ENCODE measurements at regions not wholly inside any gene's neighbourhood (a gene's known extent, or its start where the extent isn't known, plus 50 kb on each side); places are given as distances from the start of the nearest gene placed in this dataset.

GRCh38 chr5:2157372-2157771, 274.6 kb upstream of the IRX4 start:
- no peak overlapping the region for H3K4me3 ChIP-seq (replicated peaks in 1 of 2; ENCODE audit: low read depth in 1 of 2, low read length in 2 of 2)
- no TSS peak for BruUV-seq (replicated peaks)
- TF ChIP-seq ELF1 (IDR thresholded peaks at IDR 0.05; ENCODE audit: borderline replicate concordance, low read depth) (no peak), YY1 (IDR thresholded peaks at IDR 0.05; ENCODE audit: extremely low read depth, insufficient replicate concordance, low read depth, low read length) (no peak), SP1 (IDR thresholded peaks at IDR 0.05; ENCODE audit: low read depth) (no peak), MAX (IDR thresholded peaks at IDR 0.05) (no peak), POLR2AphosphoS5 (IDR thresholded peaks at IDR 0.05; ENCODE audit: low read depth, low read length) (no peak), RAD21 (IDR thresholded peaks at IDR 0.05; ENCODE audit: low read depth) (no peak)
- no peaks in the 10 kb centered on the region for H3K79me2 ChIP-seq (ENCODE audit: insufficient read depth, low read length)
- POLR2A ChIA-PET, result no interaction called here
- CTCF ChIA-PET, result interaction anchor here (1.3 to 2.0 kb wide), 2 partner anchors 14 to 393 kb away, joined by 3 to 5 read pairs; no protein-coding TSS in a partner anchor
- H3K9ac ChIP-seq (ENCODE audit: low read length), result no peak overlapping the region
- no peak for DNase-seq (ENCODE audit: low read depth, low spot score)
- no peak overlapping the region for H3K27ac ChIP-seq (ENCODE audit: low read depth, low read length)
- peaks cover 15% of the 10 kb centered on the region for H3K27me3 ChIP-seq (ENCODE audit: insufficient read depth, low read length)
- no peaks in the 10 kb centered on the region for H3K9me3 ChIP-seq (ENCODE audit: control insufficient read depth in 1 of 2, insufficient read depth in 1 of 2, low read depth in 1 of 2, low read length in 2 of 2)
- no peak overlapping the region for H3K4me2 ChIP-seq (ENCODE audit: low read length)
- intact Hi-C loops (cut with micrococcal nuclease), result loop anchor here (10.0 kb wide), 1 partner anchor 483 kb away; no protein-coding TSS in a partner anchor
- peaks cover 0 to 5% of the 10 kb centered on the region in 2 experiments; a peak in 1 of 4 replicates for H3K4me1 ChIP-seq (ENCODE audit: control insufficient read depth in 1 of 2, insufficient read depth in 2 of 2, low read length in 2 of 2)
- no peak overlapping the region for H2AFZ ChIP-seq (ENCODE audit: low read depth, low read length, poor library complexity, severe bottlenecking)
- no peak for ATAC-seq
- H3K36me3 ChIP-seq (ENCODE audit: control insufficient read depth in 1 of 2, insufficient read depth in 2 of 2, low read length in 2 of 2), result no peaks in the 10 kb centered on the region
- RAD21 ChIA-PET (ENCODE audit: low non-redundant PET in 1 of 2, low total read pairs in 2 of 2, uncharacterized antibody in 2 of 2, unreplicated experiment in 2 of 2), result no interaction called here
- H4K20me1 ChIP-seq (ENCODE audit: insufficient read depth), result no peaks in the 10 kb centered on the region
- H3K9me2 ChIP-seq (ENCODE audit: insufficient read depth), result no peaks in the 10 kb centered on the region

GRCh38 chr5:2156358-2157059, 273.8 kb upstream of the IRX4 start:
- Histone ChIP-seq H3K4me2 (ENCODE audit: low read length) (no peak overlapping the region), H3K4me3 (replicated peaks in 1 of 2; ENCODE audit: low read depth in 1 of 2, low read length in 2 of 2) (no peak overlapping the region), H3K9me3 (ENCODE audit: control insufficient read depth in 1 of 2, insufficient read depth in 1 of 2, low read depth in 1 of 2, low read length in 2 of 2) (no peaks in the 10 kb centered on the region), H3K27ac (ENCODE audit: low read depth, low read length) (no peak overlapping the region), H4K20me1 (ENCODE audit: insufficient read depth) (no peaks in the 10 kb centered on the region), H3K79me2 (ENCODE audit: insufficient read depth, low read length) (no peaks in the 10 kb centered on the region), H3K27me3 (ENCODE audit: insufficient read depth, low read length) (peaks cover 11% of the 10 kb centered on the region), H2AFZ (ENCODE audit: low read depth, low read length, poor library complexity, severe bottlenecking) (no peak overlapping the region), H3K9ac (ENCODE audit: low read length) (no peak overlapping the region), H3K4me1 (ENCODE audit: control insufficient read depth in 1 of 2, insufficient read depth in 2 of 2, low read length in 2 of 2) (peaks cover 0 to 5% of the 10 kb centered on the region in 2 experiments; a peak in 1 of 4 replicates), H3K36me3 (ENCODE audit: control insufficient read depth in 1 of 2, insufficient read depth in 2 of 2, low read length in 2 of 2) (no peaks in the 10 kb centered on the region), H3K9me2 (ENCODE audit: insufficient read depth) (no peaks in the 10 kb centered on the region)
- RAD21 ChIA-PET (ENCODE audit: low non-redundant PET in 1 of 2, low total read pairs in 2 of 2, uncharacterized antibody in 2 of 2, unreplicated experiment in 2 of 2), result no interaction called here
- no peak for DNase-seq (ENCODE audit: low read depth, low spot score)
- BruUV-seq (replicated peaks), result no TSS peak
- POLR2A ChIA-PET, result no interaction called here
- no peak for ATAC-seq
- CTCF ChIA-PET, result no interaction called here
- intact Hi-C loops (cut with micrococcal nuclease), result loop anchor here (10.0 kb wide), 1 partner anchor 482 kb away; no protein-coding TSS in a partner anchor
- TF ChIP-seq SIN3A (IDR thresholded peaks at IDR 0.05; ENCODE audit: low read depth) (no peak), TCF7L2 (IDR thresholded peaks at IDR 0.05; ENCODE audit: borderline replicate concordance, extremely low read depth, insufficient read depth, insufficient read length) (no peak), RAD21 (IDR thresholded peaks at IDR 0.05; ENCODE audit: low read depth) (no peak), MAX (IDR thresholded peaks at IDR 0.05) (no peak), EZH2phosphoT487 (IDR thresholded peaks at IDR 0.05; ENCODE audit: borderline replicate concordance) (no peak), EZH2 (IDR thresholded peaks at IDR 0.05) (no peak), EGR1 (IDR thresholded peaks at IDR 0.05; ENCODE audit: low read depth) (no peak), POLR2A (IDR thresholded peaks at IDR 0.05; ENCODE audit: borderline replicate concordance, extremely low read depth, insufficient read depth, insufficient read length) (no peak), FOSL1 (IDR thresholded peaks at IDR 0.05; ENCODE audit: low read depth) (no peak), ZNF274 (IDR thresholded peaks at IDR 0.05; ENCODE audit: low read depth, low read length) (no peak), YY1 (IDR thresholded peaks at IDR 0.05; ENCODE audit: extremely low read depth, insufficient replicate concordance, low read depth, low read length) (no peak), CTCF (IDR thresholded peaks at IDR 0.05 in 2 of 3, conservative IDR thresholded peaks at IDR 0.05 in 1 of 3; ENCODE audit: borderline replicate concordance in 1 of 3, insufficient read depth in 1 of 3, low read depth in 2 of 3, low read length in 2 of 3) (no peak), CBX3 (IDR thresholded peaks at IDR 0.05; ENCODE audit: low read depth) (no peak), SP1 (IDR thresholded peaks at IDR 0.05; ENCODE audit: low read depth) (no peak)

Data from HCT116 (cell line).